Spleen (tissue), 11 donors: ENCODE measurements at regions not wholly inside any gene's neighbourhood (a gene's known extent, or its start where the extent isn't known, plus 50 kb on each side); places are given as distances from the start of the nearest gene placed in this dataset.

Source experiments
- DNase-seq: peaks from one replicate; pipeline ENCODE4 v3.0.0-alpha.2; 2020
- H3K27ac ChIP-seq, 8 donors: fragments of 200-600 bp; sonication (generic) in 7 of 8; 1 replicate in 4 of 8; 2 replicates in 4 of 8; pipeline versions ENCODE4 v1.5.0 to v1.8.0; 2016 to 2021; ENCODE audit warnings: inconsistent platforms in 4 of 8, mild to moderate bottlenecking in 4 of 8, moderate library complexity in 1 of 8
- H3K27me3 ChIP-seq, 7 donors: fragments of 200-600 bp; sonication (generic) in 6 of 7; replicated peaks in 1 of 7; 1 replicate in 4 of 7; 2 replicates in 3 of 7; pipeline versions ENCODE4 v1.5.0 to v1.8.0; 2016 to 2021; ENCODE audit warnings: inconsistent platforms in 3 of 7, mild to moderate bottlenecking in 1 of 7
- H3K36me3 ChIP-seq, 6 donors: fragments of 200-600 bp; sonication (generic) in 5 of 6; 1 replicate in 4 of 6; 2 replicates in 2 of 6; pipeline versions ENCODE4 v1.5.0 to v1.8.0; 2016 to 2021; ENCODE audit warnings: inconsistent platforms in 2 of 6
- H3K4me1 ChIP-seq, 6 donors: fragments of 200-600 bp; sonication (generic) in 5 of 6; 1 replicate in 3 of 6; 2 replicates in 3 of 6; pipeline versions ENCODE4 v1.5.0 to v1.8.0; 2016 to 2021; ENCODE audit warnings: inconsistent platforms in 3 of 6
- H3K4me3 ChIP-seq, 8 donors: fragments of 200-600 bp; sonication (generic) in 7 of 8; 1 replicate in 4 of 8; 2 replicates in 4 of 8; pipeline versions ENCODE4 v1.5.0 to v1.8.0; 2016 to 2021; ENCODE audit warnings: inconsistent platforms in 4 of 8, mild to moderate bottlenecking in 4 of 8, moderate library complexity in 2 of 8
- H3K9me3 ChIP-seq, 8 donors: fragments of 200-600 bp; sonication (generic) in 7 of 8; 1 replicate in 4 of 8; 2 replicates in 4 of 8; pipeline versions ENCODE4 v1.5.0 to v1.8.0; 2016 to 2021; ENCODE audit warnings: inconsistent platforms in 4 of 8
- POLR2A ChIP-seq, 3 donors: fragments of 450-650 bp; IDR thresholded peaks; one replicate each; pipeline ENCODE4 v1.5.1; 2017; ENCODE audit warnings: antibody characterized with exemption in 3 of 3, mild to moderate bottlenecking in 1 of 3
- POLR2AphosphoS5 ChIP-seq, 3 donors: sonication (generic); formaldehyde crosslinking; IDR thresholded peaks; one replicate each; pipeline ENCODE4 v1.5.1; 2017; ENCODE audit warnings: antibody characterized with exemption in 3 of 3
- WGBS, 5 donors: extraction: QIAGEN DNeasy Blood & Tissue Kit in 3 of 5; methylation state at CpG; one replicate each; pipeline versions ENCODE4 v1.1.5 to v1.1.7; 2013 to 2018; 5-methylcytosine and 5-hydroxymethylcytosine counted together
- intact Hi-C: fragments of 100-400 bp; cut with DNase I; formaldehyde crosslinking; loops from one replicate; pipeline ENCODE4 v1.15.0; 2023; ENCODE audit warnings: low total_unique reads
- TF ChIP-seq, protein P1 (sequence below), 11 experiments: fragments of 200-600 bp in 7 of 11; fragments of 450-650 bp in 4 of 11; sonication (generic) in 4 of 11; IDR thresholded peaks in 8 of 11; conservative IDR thresholded peaks in 3 of 11; 1 replicate in 7 of 11; 2 replicates in 4 of 11; pipeline versions ENCODE4 v1.4.0 to v1.8.0; 2016 to 2021; ENCODE audit warnings: antibody characterized with exemption in 11 of 11, inconsistent platforms in 4 of 11, mild to moderate bottlenecking in 1 of 11
- donor health status: healthy with polysubstance abuse.
- donor health status: DM: no; HTN: no; CAD: no; lungs with moderate emphysema.
- donor health status: DM: no; HTN: no; CAD: no.
- donor health status: Bipolar disorder and iron deficiency.
- donor health status: healthy.
- donor health status: DM: no; HTN: no; CAD: no.
- donor health status: DM: yes; HTN: yes; CAD: no.

DNA sequence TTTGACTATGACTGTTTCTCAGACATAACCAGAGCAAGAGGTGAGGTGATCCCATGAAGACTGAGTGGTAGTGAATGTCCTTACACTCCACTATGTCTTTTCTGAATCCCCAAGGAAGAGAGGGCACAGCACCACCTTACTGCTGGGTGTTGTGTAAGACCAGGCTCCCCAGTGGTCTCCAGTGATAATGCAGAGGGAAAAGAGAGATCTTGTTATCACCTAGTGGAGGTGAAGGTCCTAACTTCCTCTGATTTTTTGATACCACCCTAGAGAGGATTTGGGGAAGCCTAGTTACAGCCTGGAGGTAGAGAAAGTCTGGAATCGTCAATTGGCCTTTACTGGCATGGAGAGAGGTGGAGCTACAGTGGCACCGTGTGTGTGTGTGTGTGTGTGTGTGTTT, 288.0 kb upstream of the BCHE start:
- Histone ChIP-seq H3K4me3 (no peak overlapping the region), H3K27ac (no peak overlapping the region), H3K9me3 (peaks cover 0 to 15% (median 0%) of the 10 kb centered on the region in 8 donors), H3K36me3 (no peaks in the 10 kb centered on the region), H3K4me1 (no peaks in the 10 kb centered on the region), H3K27me3 (no peaks in the 10 kb centered on the region)
- 71 to 88% (median 73%) methylated on average over 2 of the region's 2 CpGs for WGBS, 5 donors
- intact Hi-C loops, result no loop called here
- no peak for TF ChIP-seq POLR2AphosphoS5 (IDR thresholded peaks at IDR 0.05)
- TF ChIP-seq POLR2A (IDR thresholded peaks at IDR 0.05), result no peak
- TF ChIP-seq, protein P1, sequence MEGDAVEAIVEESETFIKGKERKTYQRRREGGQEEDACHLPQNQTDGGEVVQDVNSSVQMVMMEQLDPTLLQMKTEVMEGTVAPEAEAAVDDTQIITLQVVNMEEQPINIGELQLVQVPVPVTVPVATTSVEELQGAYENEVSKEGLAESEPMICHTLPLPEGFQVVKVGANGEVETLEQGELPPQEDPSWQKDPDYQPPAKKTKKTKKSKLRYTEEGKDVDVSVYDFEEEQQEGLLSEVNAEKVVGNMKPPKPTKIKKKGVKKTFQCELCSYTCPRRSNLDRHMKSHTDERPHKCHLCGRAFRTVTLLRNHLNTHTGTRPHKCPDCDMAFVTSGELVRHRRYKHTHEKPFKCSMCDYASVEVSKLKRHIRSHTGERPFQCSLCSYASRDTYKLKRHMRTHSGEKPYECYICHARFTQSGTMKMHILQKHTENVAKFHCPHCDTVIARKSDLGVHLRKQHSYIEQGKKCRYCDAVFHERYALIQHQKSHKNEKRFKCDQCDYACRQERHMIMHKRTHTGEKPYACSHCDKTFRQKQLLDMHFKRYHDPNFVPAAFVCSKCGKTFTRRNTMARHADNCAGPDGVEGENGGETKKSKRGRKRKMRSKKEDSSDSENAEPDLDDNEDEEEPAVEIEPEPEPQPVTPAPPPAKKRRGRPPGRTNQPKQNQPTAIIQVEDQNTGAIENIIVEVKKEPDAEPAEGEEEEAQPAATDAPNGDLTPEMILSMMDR (IDR thresholded peaks at IDR 0.05 in 8 of 11, conservative IDR thresholded peaks at IDR 0.05 in 3 of 11), result no peak
- DNase-seq, result no peak

DNA sequence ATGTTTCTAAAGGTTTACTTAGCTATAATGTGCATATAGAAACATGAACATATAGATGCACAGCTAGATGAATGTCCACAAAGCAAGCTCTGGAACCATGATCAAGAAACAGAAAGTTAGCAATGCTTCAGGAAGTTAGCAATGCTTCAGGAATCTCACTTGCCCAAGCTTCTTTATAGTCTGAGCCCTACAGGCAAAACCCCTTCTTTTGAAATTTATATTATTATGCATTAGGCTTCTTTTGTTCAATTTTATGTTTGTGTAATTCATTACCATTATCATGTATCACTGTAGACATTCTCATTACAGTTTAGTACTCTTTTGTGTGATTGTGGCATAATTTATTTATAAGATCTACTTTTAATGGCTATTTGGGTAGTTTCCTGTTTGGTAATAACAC, 286.4 kb upstream of the BCHE start:
- no peaks in the 10 kb centered on the region for H3K4me1 ChIP-seq

DNA sequence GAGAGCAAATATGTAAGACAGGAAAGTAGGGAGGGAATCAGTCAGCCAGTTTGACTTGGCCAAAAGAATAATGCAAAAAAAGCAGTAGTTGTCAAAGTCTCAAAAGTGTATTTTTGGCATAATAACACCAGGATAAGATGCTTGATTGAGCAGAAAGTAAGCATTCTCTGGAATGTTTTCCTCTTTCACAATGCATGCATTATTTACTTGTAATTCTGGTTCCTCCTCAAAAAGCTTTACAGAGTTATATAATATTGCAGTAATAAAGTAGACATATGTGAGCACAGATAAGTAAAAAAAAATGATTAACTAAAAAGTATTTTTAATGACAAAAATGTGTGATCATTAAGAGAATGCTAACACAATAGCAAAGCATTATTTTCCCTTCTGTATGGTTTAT, 285.9 kb upstream of the BCHE start:
- H3K27ac ChIP-seq, result no peak overlapping the region
- H3K4me3 ChIP-seq, result no peak overlapping the region
- H3K27me3 ChIP-seq, result no peaks in the 10 kb centered on the region
- intact Hi-C loops, result no loop called here
- peaks cover 0 to 15% (median 0%) of the 10 kb centered on the region in 8 donors for H3K9me3 ChIP-seq
- DNase-seq, result no peak
- H3K4me1 ChIP-seq, result no peaks in the 10 kb centered on the region
- TF ChIP-seq POLR2AphosphoS5 (IDR thresholded peaks at IDR 0.05) (no peak), POLR2A (IDR thresholded peaks at IDR 0.05) (no peak)
- TF ChIP-seq, protein P1 (IDR thresholded peaks at IDR 0.05 in 8 of 11, conservative IDR thresholded peaks at IDR 0.05 in 3 of 11), result no peak
- no peaks in the 10 kb centered on the region for H3K36me3 ChIP-seq

More for the DNA sequence above, 286.4 kb upstream of the BCHE start:
- intact Hi-C loops, result no loop called here
- H3K27ac ChIP-seq, result no peak overlapping the region
- TF ChIP-seq POLR2A (IDR thresholded peaks at IDR 0.05), result no peak
- TF ChIP-seq, protein P1 (IDR thresholded peaks at IDR 0.05 in 8 of 11, conservative IDR thresholded peaks at IDR 0.05 in 3 of 11), result no peak
- TF ChIP-seq POLR2AphosphoS5 (IDR thresholded peaks at IDR 0.05), result no peak
- DNase-seq, result no peak
- no peaks in the 10 kb centered on the region for H3K36me3 ChIP-seq
- H3K9me3 ChIP-seq, result peaks cover 0 to 15% (median 0%) of the 10 kb centered on the region in 8 donors
- no peak overlapping the region for H3K4me3 ChIP-seq
- no peaks in the 10 kb centered on the region for H3K27me3 ChIP-seq

DNA sequence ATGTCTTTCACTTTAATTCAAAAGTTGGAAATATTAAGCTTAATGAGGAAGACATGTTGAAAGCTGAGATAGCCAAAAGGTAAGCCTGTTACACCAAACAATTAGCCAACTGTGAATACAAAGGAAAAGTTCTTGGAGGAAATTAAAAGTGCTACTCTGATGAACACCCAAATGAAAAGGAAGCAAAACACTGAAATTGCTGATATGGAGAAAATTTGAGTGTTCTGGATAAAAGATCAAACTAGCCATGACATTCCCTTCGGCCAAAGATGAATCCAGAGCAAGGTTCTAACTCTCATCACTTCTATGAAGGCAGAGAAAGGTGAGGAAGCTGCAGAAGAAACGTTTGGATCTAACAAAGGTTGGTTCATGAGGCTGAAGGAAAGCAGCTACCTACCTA, 280.8 kb upstream of the BCHE start:
- WGBS, 5 donors, result 29 to 59% (median 43%) methylated on average over 2 of the region's 2 CpGs
- TF ChIP-seq POLR2AphosphoS5 (IDR thresholded peaks at IDR 0.05), result no peak
- TF ChIP-seq, protein P1 (IDR thresholded peaks at IDR 0.05 in 8 of 11, conservative IDR thresholded peaks at IDR 0.05 in 3 of 11), result no peak
- TF ChIP-seq POLR2A (IDR thresholded peaks at IDR 0.05), result no peak
- Histone ChIP-seq H3K9me3 (peaks cover 0 to 5% (median 0%) of the 10 kb centered on the region in 8 donors), H3K27ac (no peak overlapping the region), H3K27me3 (no peaks in the 10 kb centered on the region), H3K36me3 (no peaks in the 10 kb centered on the region), H3K4me1 (no peaks in the 10 kb centered on the region), H3K4me3 (no peak overlapping the region)
- intact Hi-C loops, result no loop called here
- no peak for DNase-seq
